Ovary (tissue), 7 donors: ENCODE measurements at regions not wholly inside any gene's neighbourhood (a gene's known extent, or its start where the extent isn't known, plus 50 kb on each side); places are given as distances from the start of the nearest gene placed in this dataset.
"Not testable (repeated sequence)": the region's sequence is repeated elsewhere in the genome, so short reads cannot be mapped to it uniquely, and the experiment has no call there.

ENCODE experiments used
- DNase-seq, 5 donors: peaks; one replicate each; pipeline ENCODE4 v3.0.0-alpha.2; 2019 to 2020
- H3K27ac ChIP-seq, 2 donors: fragments of 200-600 bp; one replicate each; pipeline versions ENCODE4 v1.5.1 to v1.8.0; 2019 to 2022
- H3K27me3 ChIP-seq: fragments of 200-600 bp; one replicate; pipeline ENCODE4 v1.8.0; 2022
- H3K36me3 ChIP-seq: fragments of 200-600 bp; sonication (generic); one replicate; pipeline ENCODE4 v1.5.1; 2019
- H3K4me1 ChIP-seq: one replicate; pipeline ENCODE4 v1.8.1; 2013; ENCODE audit warnings: mild to moderate bottlenecking, moderate library complexity; ENCODE audit not compliant: insufficient read depth
- H3K4me3 ChIP-seq: fragments of 200-600 bp; sonication (generic); one replicate; pipeline ENCODE4 v1.5.1; 2017
- H3K9me3 ChIP-seq, 2 donors: fragments of 200-600 bp in 1 of 2; sonication (generic) in 1 of 2; one replicate each; pipeline versions ENCODE4 v1.5.1 to v1.8.1; 2013 to 2019; ENCODE audit warnings: mild to moderate bottlenecking in 1 of 2, moderate library complexity in 1 of 2
- CTCF ChIP-seq, 3 donors: fragments of 450-650 bp in 2 of 3; fragments of 200-600 bp in 1 of 3; IDR thresholded peaks; one replicate each; pipeline versions ENCODE4 v1.5.1 to v1.8.0; 2016 to 2022; ENCODE audit warnings: antibody characterized with exemption in 3 of 3, mild to moderate bottlenecking in 1 of 3
- EP300 ChIP-seq: sonication (generic); formaldehyde crosslinking; IDR thresholded peaks from one replicate; pipeline ENCODE4 v1.6.1; 2017; ENCODE audit warnings: antibody characterized with exemption
- POLR2A ChIP-seq: fragments of 450-650 bp; IDR thresholded peaks from one replicate; pipeline ENCODE4 v1.6.1; 2017; ENCODE audit warnings: antibody characterized with exemption, mild to moderate bottlenecking, moderate library complexity
- WGBS, 3 donors: extraction: QIAGEN DNeasy Blood & Tissue Kit in 1 of 3; methylation state at CpG; one replicate each; pipeline versions ENCODE4 v1.1.5 to v1.1.7; 2013 to 2017; 5-methylcytosine and 5-hydroxymethylcytosine counted together
- intact Hi-C, 4 donors: fragments of 100-400 bp; cut with DNase I; formaldehyde crosslinking; loops; one replicate each; pipeline versions ENCODE4 v1.11.0 to v1.15.1; 2022 to 2023
- donor health status: DM: no; HTN: no; CAD: no; lungs with moderate emphysema.
- donor health status: DM: no; HTN: no; CAD: no.
- donor health status: Bipolar disorder and iron deficiency.
- donor health status: DM: no; HTN: no; CAD: no.
- donor health status: DM: yes; HTN: yes; CAD: no.

- no peak overlapping the region for H3K4me3 ChIP-seq
- H3K36me3 ChIP-seq, result no peaks in the 10 kb centered on the region
- intact Hi-C loops, result no loop called here
- no peak for TF ChIP-seq POLR2A
- no peak for TF ChIP-seq CTCF (IDR thresholded peaks at IDR 0.05)
- TF ChIP-seq EP300, result no peak
- no peak overlapping the region for H3K27ac ChIP-seq
- H3K27me3 ChIP-seq, result no peaks in the 10 kb centered on the region
- 95 to 96% (median 95%) methylated on average over 15 of the region's 15 CpGs for WGBS, 3 donors
- no peaks in the 10 kb centered on the region for H3K4me1 ChIP-seq
- H3K9me3 ChIP-seq, result peaks cover 0 to 5% of the 10 kb centered on the region in 2 donors
- no peak for DNase-seq
Measured at GRCh38 chr11:11717064-11717725, 95.4 kb upstream of the GALNT18 start.

- 81 to 95% (median 90%) methylated on average over 1 of the region's 1 CpG for WGBS, 3 donors
- H3K36me3 ChIP-seq, H3K9me3 ChIP-seq, intact Hi-C loops, DNase-seq, H3K4me3 ChIP-seq, H3K27me3 ChIP-seq, H3K4me1 ChIP-seq, H3K27ac ChIP-seq: not testable (repeated sequence)
Measured at GRCh38 chr11:11715075-11715474, 93.3 kb upstream of the GALNT18 start.

- Histone ChIP-seq H3K27ac (no peak overlapping the region), H3K27me3 (no peaks in the 10 kb centered on the region), H3K9me3 (no peaks in the 10 kb centered on the region), H3K4me1 (no peaks in the 10 kb centered on the region), H3K4me3 (no peak overlapping the region), H3K36me3 (no peaks in the 10 kb centered on the region)
- intact Hi-C loops, result no loop called here
- 63 to 68% (median 65%) methylated on average over 4 of the region's 4 CpGs for WGBS, 3 donors
- no peak for TF ChIP-seq EP300
- no peak for TF ChIP-seq CTCF (IDR thresholded peaks at IDR 0.05)
- TF ChIP-seq POLR2A, result no peak
- DNase-seq, result no peak
Measured at GRCh38 chr11:11710556-11710955, 88.8 kb upstream of the GALNT18 start.

GRCh38 chr11:11709447-11710239 is 87.8 kb upstream of the GALNT18 start:
- Histone ChIP-seq H3K9me3 (no peaks in the 10 kb centered on the region), H3K36me3 (no peaks in the 10 kb centered on the region), H3K27ac (no peak overlapping the region), H3K4me3 (no peak overlapping the region), H3K27me3 (no peaks in the 10 kb centered on the region), H3K4me1 (no peaks in the 10 kb centered on the region)
- intact Hi-C loops, result no loop called here
- 82 to 83% (median 83%) methylated on average over 7 of the region's 7 CpGs for WGBS, 3 donors
- DNase-seq, result no peak
- TF ChIP-seq EP300 (no peak), POLR2A (no peak), CTCF (IDR thresholded peaks at IDR 0.05) (no peak)

- Histone ChIP-seq H3K27me3 (no peaks in the 10 kb centered on the region), H3K4me1 (no peaks in the 10 kb centered on the region), H3K36me3 (no peaks in the 10 kb centered on the region), H3K4me3 (no peak overlapping the region), H3K9me3 (no peaks in the 10 kb centered on the region), H3K27ac (no peak overlapping the region)
- WGBS, 3 donors, result 74 to 82% (median 76%) methylated on average over 1 of the region's 1 CpG
- TF ChIP-seq CTCF (IDR thresholded peaks at IDR 0.05), result no peak
- no peak for TF ChIP-seq POLR2A
- TF ChIP-seq EP300, result no peak
- intact Hi-C loops, result no loop called here
- DNase-seq, result no peak
Measured at GRCh38 chr11:11708256-11708655, 86.5 kb upstream of the GALNT18 start.
